IMR-90 (cell line): ENCODE measurements at regions not wholly inside any gene's neighbourhood (a gene's known extent, or its start where the extent isn't known, plus 50 kb on each side); places are given as distances from the start of the nearest gene placed in this dataset.

Experiments
- ATAC-seq: fragments of 200-7000 bp; cut with Tn5 transposase; 2 replicates; pipeline ENCODE4 v1.9.1; 2020; ENCODE audit warnings: low read depth, mild to moderate bottlenecking, moderate library complexity
- BruUV-seq: library from RNA; stranded (reverse); fragments of 400-500 nt; replicated peaks from 2 replicates; lab custom pipeline; 2021; lab: Mats Ljungman, UMichigan
- CTCF ChIA-PET: fragments of 300-600 bp; formaldehyde crosslinking; extraction: SDS; loops from one replicate; lab custom pipeline; 2021; ENCODE audit warnings: antibody characterized with exemption; lab: Yijun Ruan, JAX
- POLR2A ChIA-PET: fragments of 300-600 bp; sonication (Branson Sonifier 250); formaldehyde crosslinking; loops from one replicate; lab custom pipeline; 2022; ENCODE audit warnings: antibody characterized with exemption; ENCODE audit not compliant: unreplicated experiment; lab: Charles Lee
- DNase-seq: peaks from one replicate; pipeline ENCODE4 v3.0.0; 2013
- H2AFZ ChIP-seq: replicated peaks from 2 replicates; pipeline ENCODE3; 2013; ENCODE audit warnings: low read length, mild to moderate bottlenecking; ENCODE audit not compliant: poor library complexity
- H2AK5ac ChIP-seq: 2 replicates; pipeline ENCODE4 v1.6.1; 2013; ENCODE audit warnings: low read depth, low read length, inconsistent platforms
- H2AK9ac ChIP-seq: replicated peaks from 2 replicates; pipeline ENCODE3; 2013; ENCODE audit warnings: mild to moderate bottlenecking, low read depth, low read length, moderate library complexity; ENCODE audit not compliant: poor library complexity
- H2BK120ac ChIP-seq: 2 replicates; pipeline ENCODE4 v1.6.1; 2013; ENCODE audit warnings: low read depth, low read length, inconsistent platforms
- H2BK15ac ChIP-seq: 3 replicates; pipeline ENCODE4 v1.6.1; 2013; ENCODE audit warnings: low read depth, low read length, inconsistent platforms
- H2BK20ac ChIP-seq: 2 replicates; pipeline ENCODE4 v1.6.1; 2013; ENCODE audit warnings: low read depth, mild to moderate bottlenecking, inconsistent platforms, low read length, moderate library complexity
- H2BK5ac ChIP-seq: 2 replicates; pipeline ENCODE4 v1.6.1; 2013; ENCODE audit warnings: mild to moderate bottlenecking, low read depth, low read length, inconsistent platforms; ENCODE audit not compliant: poor library complexity, severe bottlenecking
- H3K14ac ChIP-seq: replicated peaks from 2 replicates; pipeline ENCODE4 v1.6.1; 2013; ENCODE audit warnings: low read depth, low read length, inconsistent platforms
- H3K18ac ChIP-seq: 2 replicates; pipeline ENCODE4 v1.6.1; 2013; ENCODE audit warnings: low read depth, low read length, control low read depth
- H3K23ac ChIP-seq: 2 replicates; pipeline ENCODE4 v1.6.1; 2013; ENCODE audit warnings: low read depth, low read length, inconsistent platforms
- H3K27ac ChIP-seq: 2 replicates; pipeline ENCODE4 v1.5.1; 2013; ENCODE audit warnings: mild to moderate bottlenecking, control low read depth, low read length; ENCODE audit not compliant: insufficient read depth
- H3K27me3 ChIP-seq: 2 replicates; pipeline ENCODE4 v1.6.1; 2013; ENCODE audit warnings: low read length; ENCODE audit not compliant: control insufficient read depth, insufficient read depth
- H3K36me3 ChIP-seq: 2 replicates; pipeline ENCODE4 v1.6.1; 2013; ENCODE audit warnings: low read length, mixed read lengths; ENCODE audit not compliant: control insufficient read depth, insufficient read depth
- H3K4ac ChIP-seq: 2 replicates; pipeline ENCODE4 v1.6.1; 2013; ENCODE audit warnings: low read depth, low read length, inconsistent platforms
- H3K4me1 ChIP-seq: 2 replicates; pipeline ENCODE4 v1.6.1; 2013; ENCODE audit warnings: low read length, mixed read lengths; ENCODE audit not compliant: control insufficient read depth, insufficient read depth
- H3K4me2 ChIP-seq: 2 replicates; pipeline ENCODE4 v1.6.1; 2013; ENCODE audit warnings: low read depth, mild to moderate bottlenecking, control low read depth, low read length, moderate library complexity
- H3K4me3 ChIP-seq: 2 replicates; pipeline ENCODE4 v1.5.1; 2013; ENCODE audit warnings: low read depth, mild to moderate bottlenecking, control low read depth, low read length, moderate library complexity; ENCODE audit not compliant: insufficient read depth
- H3K56ac ChIP-seq: 2 replicates; pipeline ENCODE4 v1.6.1; 2013; ENCODE audit warnings: low read length, inconsistent platforms; ENCODE audit not compliant: insufficient read depth; ENCODE audit errors: extremely low read depth
- H3K79me1 ChIP-seq, 2 experiments: 2 replicates each; pipeline ENCODE4 v1.6.1; 2013; ENCODE audit warnings: low read length in 2 of 2, inconsistent platforms in 1 of 2, low read depth in 1 of 2
- H3K9ac ChIP-seq: 2 replicates; pipeline ENCODE4 v1.6.1; 2013; ENCODE audit warnings: low read depth, low read length, control low read depth
- H3K9me1 ChIP-seq: 2 replicates; pipeline ENCODE4 v1.6.1; 2013; ENCODE audit warnings: low read length, inconsistent platforms; ENCODE audit not compliant: insufficient read depth
- H3K9me3 ChIP-seq: 2 replicates; pipeline ENCODE4 v1.6.1; 2013; ENCODE audit warnings: low read length; ENCODE audit not compliant: control insufficient read depth, insufficient read depth
- H4K20me1 ChIP-seq: 2 replicates; pipeline ENCODE4 v1.6.1; 2013; ENCODE audit warnings: low read length, inconsistent platforms; ENCODE audit not compliant: insufficient read depth
- H4K5ac ChIP-seq: 2 replicates; pipeline ENCODE4 v1.6.1; 2013; ENCODE audit warnings: mild to moderate bottlenecking, low read depth, low read length, control low read depth
- H4K8ac ChIP-seq, 2 experiments: 2 replicates each; pipeline ENCODE4 v1.6.1; 2013; ENCODE audit warnings: low read depth in 2 of 2, low read length in 2 of 2, control low read depth in 1 of 2, inconsistent platforms in 1 of 2
- H4K91ac ChIP-seq: 2 replicates; pipeline ENCODE4 v1.6.1; 2013; ENCODE audit warnings: low read depth, low read length, inconsistent platforms; ENCODE audit not compliant: insufficient read depth
- BHLHE40 ChIP-seq: fragments of 150-350 bp; IDR thresholded peaks from 2 replicates; pipeline ENCODE4 v1.6.1; 2016; ENCODE audit warnings: mild to moderate bottlenecking, low read depth, low read length
- CEBPB ChIP-seq: IDR thresholded peaks from 2 replicates; pipeline ENCODE4 v1.6.1; 2012; ENCODE audit warnings: low read depth, low read length, improper control_type of control experiment
- CHD1 ChIP-seq: IDR thresholded peaks from 2 replicates; pipeline ENCODE4 v1.6.1; 2012; ENCODE audit warnings: low read depth, low read length, improper control_type of control experiment
- ELK1 ChIP-seq: fragments of 150-350 bp; IDR thresholded peaks from 2 replicates; pipeline ENCODE4 v1.6.1; 2016; ENCODE audit warnings: low read depth, mild to moderate bottlenecking, low read length, moderate library complexity, borderline replicate concordance
- FOS ChIP-seq: fragments of 150-350 bp; IDR thresholded peaks from 2 replicates; pipeline ENCODE4 v1.6.1; 2016; ENCODE audit warnings: low read depth, low read length
- MAFK ChIP-seq: IDR thresholded peaks from 2 replicates; pipeline ENCODE4 v1.6.1; 2012; ENCODE audit warnings: low read depth, low read length, improper control_type of control experiment
- MAZ ChIP-seq: IDR thresholded peaks from 2 replicates; pipeline ENCODE4 v1.6.1; 2012; ENCODE audit warnings: low read depth, mild to moderate bottlenecking, low read length, improper control_type of control experiment, moderate library complexity, borderline replicate concordance
- MXI1 ChIP-seq: IDR thresholded peaks from 2 replicates; pipeline ENCODE4 v1.6.1; 2012; ENCODE audit warnings: low read depth, mild to moderate bottlenecking, low read length, moderate library complexity, borderline replicate concordance
- NFE2L2 ChIP-seq: fragments of 150-350 bp; IDR thresholded peaks from 2 replicates; pipeline ENCODE4 v1.6.1; 2016; ENCODE audit warnings: low read depth, mild to moderate bottlenecking, low read length
- POLR2A ChIP-seq: IDR thresholded peaks from 2 replicates; pipeline ENCODE4 v1.6.1; 2012; ENCODE audit warnings: mild to moderate bottlenecking, low read depth, low read length
- RAD21 ChIP-seq: IDR thresholded peaks from 2 replicates; pipeline ENCODE4 v1.6.1; 2012; ENCODE audit warnings: low read length, improper control_type of control experiment
- RFX5 ChIP-seq: IDR thresholded peaks from 2 replicates; pipeline ENCODE4 v1.8.0; 2012; ENCODE audit warnings: low read depth, mild to moderate bottlenecking, low read length, moderate library complexity
- USF2 ChIP-seq: fragments of 150-350 bp; IDR thresholded peaks from 2 replicates; pipeline ENCODE4 v1.6.1; 2017; ENCODE audit warnings: mild to moderate bottlenecking, antibody characterized with exemption, low read length, low read depth
- dilution Hi-C: fragments of 300-500 bp; cut with HindIII; formaldehyde crosslinking; loops from one replicate; pipeline ENCODE4 v1.14.3; 2018; ENCODE audit warnings: low sequenced_read_pairs; ENCODE audit not compliant: unreplicated experiment
- in situ Hi-C: fragments of 300-500 bp; cut with MboI; formaldehyde crosslinking; loops from 3 replicates; pipeline ENCODE4 v1.14.3; 2019; ENCODE audit warnings: low sequenced_read_pairs, inconsistent platforms, mixed read lengths
- intact Hi-C: fragments of 100-400 bp; cut with micrococcal nuclease; formaldehyde crosslinking; loops from 2 replicates; pipeline ENCODE4 v1.10.0; 2022

GRCh38 chr12:91419809-91420208 lies 237.2 kb upstream of the DCN start:
- ChIA-PET CTCF (no interaction called here), POLR2A (no interaction called here)
- Histone ChIP-seq H3K14ac (no peak overlapping the region), H2BK20ac (no peak overlapping the region), H3K27me3 (peaks cover 5% of the 10 kb centered on the region), H2AK9ac (no peak overlapping the region), H2BK120ac (no peak overlapping the region), H3K9me1 (no peaks in the 10 kb centered on the region), H3K4ac (no peak overlapping the region), H4K20me1 (no peaks in the 10 kb centered on the region), H3K4me2 (no peak overlapping the region), H3K36me3 (no peaks in the 10 kb centered on the region), H2AK5ac (no peak overlapping the region), H4K91ac (no peak overlapping the region), H4K8ac (no peak overlapping the region), H3K23ac (no peak overlapping the region), H3K9ac (no peak overlapping the region), H3K79me1 (no peaks in the 10 kb centered on the region), H3K9me3 (no peaks in the 10 kb centered on the region), H3K27ac (no peak overlapping the region), H3K18ac (no peak overlapping the region), H2BK5ac (no peak overlapping the region), H3K4me1 (no peaks in the 10 kb centered on the region; the same call in 1 of the 2 replicates), H4K5ac (no peak overlapping the region), H2AFZ (no peak overlapping the region), H3K4me3 (no peak overlapping the region), H3K56ac (no peak overlapping the region), H2BK15ac (no peak overlapping the region)
- dilution Hi-C loops (no loop called here), in situ Hi-C loops (no loop called here), intact Hi-C loops (loop anchor here (5.0 kb wide), 1 partner anchor 82 kb away; no protein-coding TSS in a partner anchor)
- no TSS peak for BruUV-seq
- TF ChIP-seq BHLHE40: no peak
- TF ChIP-seq RAD21: no peak
- no peak for TF ChIP-seq MAZ
- TF ChIP-seq USF2: no peak
- TF ChIP-seq ELK1: no peak
- TF ChIP-seq RFX5: no peak
- no peak for TF ChIP-seq FOS
- no peak for TF ChIP-seq NFE2L2
- no peak for TF ChIP-seq CHD1
- no peak for TF ChIP-seq MAFK
- TF ChIP-seq CEBPB: no peak
- TF ChIP-seq POLR2A: no peak
- no peak for TF ChIP-seq MXI1
- ATAC-seq: no peak
- DNase-seq: no peak
